Astrocyte (in vitro differentiated cells and primary cell): ENCODE measurements at regions not wholly inside any gene's neighbourhood (a gene's known extent, or its start where the extent isn't known, plus 50 kb on each side); places are given as distances from the start of the nearest gene placed in this dataset.

Experiments
- CTCF ChIP-seq: IDR thresholded peaks from 2 replicates; pipeline ENCODE4 v1.5.1; 2011; ENCODE audit warnings: low read depth, mild to moderate bottlenecking, inconsistent platforms, low read length, moderate library complexity; ENCODE audit not compliant: insufficient read depth
- EZH2 ChIP-seq: IDR thresholded peaks from 2 replicates; pipeline ENCODE4 v1.6.1; 2012; ENCODE audit warnings: mild to moderate bottlenecking, low read length, inconsistent platforms; ENCODE audit not compliant: insufficient read depth

GRCh38 chr3:189488241-189488767, 142.9 kb upstream of the TP63 start:
- no peak for TF ChIP-seq CTCF
- TF ChIP-seq EZH2, result no peak
